Hepatocyte (in vitro differentiated cells): ENCODE measurements at regions not wholly inside any gene's neighbourhood (a gene's known extent, or its start where the extent isn't known, plus 50 kb on each side); places are given as distances from the start of the nearest gene placed in this dataset.
A peak's percentile ranks its signal among the peaks of the same experiment; 100 is the strongest.
"Not testable (repeated sequence)": the region's sequence is repeated elsewhere in the genome, so short reads cannot be mapped to it uniquely, and the experiment has no call there.

Experiments
- DNase-seq: peaks from one replicate; pipeline ENCODE4 v3.0.0-alpha.2; 2016; ENCODE audit warnings: low spot score
- H2AFZ ChIP-seq: fragments of 200-600 bp; sonication (generic); 2 replicates; pipeline ENCODE4 v1.6.0; 2016; ENCODE audit warnings: antibody characterized with exemption, mild to moderate bottlenecking
- H3K27ac ChIP-seq: fragments of 200-600 bp; sonication (generic); 2 replicates; pipeline ENCODE4 v1.5.1; 2016; ENCODE audit warnings: mild to moderate bottlenecking
- H3K27me3 ChIP-seq: fragments of 200-600 bp; sonication (generic); 2 replicates; pipeline ENCODE4 v1.6.1; 2016
- H3K36me3 ChIP-seq: fragments of 200-600 bp; sonication (generic); replicated peaks from 2 replicates; pipeline ENCODE4 v1.5.1; 2016; ENCODE audit warnings: low read depth; ENCODE audit not compliant: insufficient read depth
- H3K4me1 ChIP-seq: fragments of 200-600 bp; sonication (generic); 2 replicates; pipeline ENCODE4 v1.5.1; 2016; ENCODE audit warnings: mild to moderate bottlenecking, moderate library complexity; ENCODE audit not compliant: insufficient read depth
- H3K4me2 ChIP-seq: fragments of 200-600 bp; sonication (generic); 2 replicates; pipeline ENCODE4 v1.6.0; 2016
- H3K4me3 ChIP-seq: fragments of 200-600 bp; sonication (generic); 2 replicates; pipeline ENCODE4 v1.5.1; 2016; ENCODE audit warnings: mild to moderate bottlenecking
- H3K79me2 ChIP-seq: fragments of 200-600 bp; sonication (generic); 2 replicates; pipeline ENCODE4 v1.6.0; 2017; ENCODE audit warnings: mild to moderate bottlenecking
- H3K9me2 ChIP-seq: fragments of 200-600 bp; sonication (generic); replicated peaks from 2 replicates; pipeline ENCODE4 v1.6.0; 2017; ENCODE audit warnings: mild to moderate bottlenecking; ENCODE audit not compliant: insufficient read depth
- H3K9me3 ChIP-seq: fragments of 200-600 bp; sonication (generic); 2 replicates; pipeline ENCODE4 v1.5.1; 2016; ENCODE audit warnings: low read depth, mild to moderate bottlenecking
- H4K20me1 ChIP-seq: fragments of 200-600 bp; sonication (generic); 2 replicates; pipeline ENCODE4 v1.6.0; 2016; ENCODE audit warnings: mild to moderate bottlenecking; ENCODE audit not compliant: insufficient read depth, poor library complexity, severe bottlenecking
- WGBS: methylation state at CpG from one replicate; pipeline ENCODE4 v1.1.6; 2016; ENCODE audit warnings: low lambda C conversion rate; ENCODE audit errors: missing lambda C conversion rate; 5-methylcytosine and 5-hydroxymethylcytosine counted together

GRCh38 chr1:206302056-206302455, 98.7 kb downstream of the SRGAP2 start:
- H3K36me3 ChIP-seq, H3K27me3 ChIP-seq, H3K9me2 ChIP-seq, H3K4me3 ChIP-seq, H4K20me1 ChIP-seq, H3K4me2 ChIP-seq, H2AFZ ChIP-seq, H3K79me2 ChIP-seq, H3K27ac ChIP-seq, H3K9me3 ChIP-seq, H3K4me1 ChIP-seq: not testable (repeated sequence)
- 87% methylated on average over 1 of the region's 1 CpG for WGBS
- peak; percentile 3 for DNase-seq

GRCh38 chr1:206307442-206307841, 104.1 kb downstream of the SRGAP2 start:
- H3K4me2 ChIP-seq, H3K9me3 ChIP-seq, H3K4me1 ChIP-seq, H2AFZ ChIP-seq, H3K79me2 ChIP-seq, H3K9me2 ChIP-seq, H3K4me3 ChIP-seq, H3K27ac ChIP-seq, H4K20me1 ChIP-seq, DNase-seq, H3K36me3 ChIP-seq, H3K27me3 ChIP-seq: not testable (repeated sequence)
- 99% methylated on average over 10 of the region's 31 CpGs for WGBS

- H3K4me2 ChIP-seq, H3K27me3 ChIP-seq, H3K4me3 ChIP-seq, H2AFZ ChIP-seq, H3K27ac ChIP-seq, H3K9me3 ChIP-seq, H3K4me1 ChIP-seq, H3K36me3 ChIP-seq, H3K79me2 ChIP-seq, H3K9me2 ChIP-seq, DNase-seq, H4K20me1 ChIP-seq: not testable (repeated sequence)
- WGBS: no CpG with 5 or more reads among the region's 2 CpGs
Measured at GRCh38 chr1:206310948-206311347, 107.6 kb downstream of the SRGAP2 start.

GRCh38 chr1:206311611-206312273, 108.4 kb downstream of the SRGAP2 start:
- H3K9me3 ChIP-seq, H3K4me1 ChIP-seq, H3K4me3 ChIP-seq, H3K36me3 ChIP-seq, H3K27ac ChIP-seq, H3K27me3 ChIP-seq, H4K20me1 ChIP-seq, H3K4me2 ChIP-seq, DNase-seq, H3K9me2 ChIP-seq, H3K79me2 ChIP-seq, H2AFZ ChIP-seq: not testable (repeated sequence)
- 94% methylated on average over 4 of the region's 7 CpGs for WGBS

GRCh38 chr1:206312274-206312665, 108.9 kb downstream of the SRGAP2 start:
- DNase-seq: not testable (repeated sequence)

GRCh38 chr1:206314951-206315636, 111.8 kb downstream of the SRGAP2 start:
- H3K27me3 ChIP-seq, H3K27ac ChIP-seq, H3K9me2 ChIP-seq, H2AFZ ChIP-seq, H3K4me2 ChIP-seq, H3K4me1 ChIP-seq, DNase-seq, H3K79me2 ChIP-seq, H3K4me3 ChIP-seq, H3K36me3 ChIP-seq, H4K20me1 ChIP-seq, H3K9me3 ChIP-seq: not testable (repeated sequence)
- WGBS: no CpG with 5 or more reads among the region's 6 CpGs

More at GRCh38 chr1:206312274-206312665, 108.9 kb downstream of the SRGAP2 start:
- not testable (repeated sequence) for H3K4me2 ChIP-seq, H3K27me3 ChIP-seq, H3K36me3 ChIP-seq, H3K9me2 ChIP-seq, H3K9me3 ChIP-seq, H3K79me2 ChIP-seq, H2AFZ ChIP-seq, H3K4me3 ChIP-seq, H4K20me1 ChIP-seq, H3K4me1 ChIP-seq, H3K27ac ChIP-seq
- 97% methylated on average over 6 of the region's 6 CpGs for WGBS

GRCh38 chr1:206316901-206317300, 113.6 kb downstream of the SRGAP2 start:
- H3K27me3 ChIP-seq, H3K9me3 ChIP-seq, H4K20me1 ChIP-seq, H3K36me3 ChIP-seq, H3K4me1 ChIP-seq, DNase-seq, H3K79me2 ChIP-seq, H2AFZ ChIP-seq, H3K4me3 ChIP-seq, H3K27ac ChIP-seq, H3K9me2 ChIP-seq, H3K4me2 ChIP-seq: not testable (repeated sequence)
- WGBS: no CpG with 5 or more reads among the region's 4 CpGs

GRCh38 chr1:206317878-206318514, 114.7 kb downstream of the SRGAP2 start:
- H3K27me3 ChIP-seq, DNase-seq, H3K9me2 ChIP-seq, H3K36me3 ChIP-seq, H4K20me1 ChIP-seq, H3K4me3 ChIP-seq, H3K4me2 ChIP-seq, H3K79me2 ChIP-seq, H2AFZ ChIP-seq, H3K9me3 ChIP-seq, H3K4me1 ChIP-seq: not testable (repeated sequence)
- H3K27ac ChIP-seq: peak overlapping the region; percentile 27
- WGBS: 60% methylated on average over 4 of the region's 5 CpGs

- H3K4me2 ChIP-seq, DNase-seq, H3K9me2 ChIP-seq, H3K79me2 ChIP-seq, H3K4me1 ChIP-seq, H2AFZ ChIP-seq, H3K4me3 ChIP-seq, H3K27me3 ChIP-seq, H3K36me3 ChIP-seq, H3K9me3 ChIP-seq, H3K27ac ChIP-seq, H4K20me1 ChIP-seq: not testable (repeated sequence)
- no CpG with 5 or more reads among the region's 2 CpGs for WGBS
Measured at GRCh38 chr1:206320227-206320626, 116.9 kb downstream of the SRGAP2 start.
